Activated naive CD8-positive, alpha-beta T cell treated with anti-CD3 and anti-CD28 coated beads for 36 hours (primary cell): ENCODE measurements at regions not wholly inside any gene's neighbourhood (a gene's known extent, or its start where the extent isn't known, plus 50 kb on each side); places are given as distances from the start of the nearest gene placed in this dataset.
"Not testable (repeated sequence)": the region's sequence is repeated elsewhere in the genome, so short reads cannot be mapped to it uniquely, and the experiment has no call there.

ENCODE experiments used
- DNase-seq: peaks from one replicate; pipeline ENCODE4 v3.0.0; 2021
- H3K27ac Mint-ChIP-seq: one replicate; pipeline ENCODE4 v1.8.0; 2022; ENCODE audit warnings: mild to moderate bottlenecking, moderate library complexity, mixed read lengths
- H3K27me3 Mint-ChIP-seq: one replicate; pipeline ENCODE4 v1.8.0; 2022; ENCODE audit warnings: mild to moderate bottlenecking, mixed read lengths
- H3K36me3 Mint-ChIP-seq: one replicate; pipeline ENCODE4 v1.8.0; 2021; ENCODE audit warnings: mild to moderate bottlenecking, mixed read lengths
- H3K4me1 Mint-ChIP-seq: one replicate; pipeline ENCODE4 v1.8.0; 2021; ENCODE audit warnings: mixed read lengths
- H3K4me3 Mint-ChIP-seq: one replicate; pipeline ENCODE4 v1.8.0; 2022; ENCODE audit warnings: mild to moderate bottlenecking, moderate library complexity, mixed read lengths
- H3K9me3 Mint-ChIP-seq: one replicate; pipeline ENCODE4 v1.8.0; 2022; ENCODE audit warnings: mixed read lengths

- Mint-ChIP-seq H3K9me3 (peaks cover 1% of the 10 kb centered on the region), H3K4me1 (no peaks in the 10 kb centered on the region), H3K36me3 (no peaks in the 10 kb centered on the region), H3K27ac (no peak overlapping the region), H3K4me3 (no peak overlapping the region), H3K27me3 (no peaks in the 10 kb centered on the region)
- no peak for DNase-seq
These were observed 284.8 kb upstream of the WSB1 start for GRCh38 chr17:27009087-27009486.

- H3K9me3 Mint-ChIP-seq, H3K27me3 Mint-ChIP-seq: not testable (repeated sequence)
These were observed 283.8 kb upstream of the WSB1 start for GRCh38 chr17:27010138-27010537.

GRCh38 chr17:27030552-27030951 lies 263.4 kb upstream of the WSB1 start:
- H3K27ac Mint-ChIP-seq, H3K4me3 Mint-ChIP-seq, DNase-seq, H3K36me3 Mint-ChIP-seq, H3K27me3 Mint-ChIP-seq, H3K4me1 Mint-ChIP-seq, H3K9me3 Mint-ChIP-seq: not testable (repeated sequence)

More at GRCh38 chr17:27010138-27010537, 283.8 kb upstream of the WSB1 start:
- H3K4me1 Mint-ChIP-seq, H3K36me3 Mint-ChIP-seq, DNase-seq, H3K27ac Mint-ChIP-seq, H3K4me3 Mint-ChIP-seq: not testable (repeated sequence)

GRCh38 chr17:27038676-27039075 lies 255.2 kb upstream of the WSB1 start:
- Mint-ChIP-seq H3K36me3 (no peaks in the 10 kb centered on the region), H3K27ac (no peak overlapping the region), H3K4me3 (no peak overlapping the region), H3K27me3 (no peaks in the 10 kb centered on the region), H3K4me1 (no peaks in the 10 kb centered on the region), H3K9me3 (no peaks in the 10 kb centered on the region)
- no peak for DNase-seq

- H3K27me3 Mint-ChIP-seq, DNase-seq, H3K4me3 Mint-ChIP-seq, H3K4me1 Mint-ChIP-seq, H3K36me3 Mint-ChIP-seq, H3K27ac Mint-ChIP-seq, H3K9me3 Mint-ChIP-seq: not testable (repeated sequence)
These were observed 248.9 kb upstream of the WSB1 start for GRCh38 chr17:27045039-27045438.

- Mint-ChIP-seq H3K4me1 (peaks cover 3% of the 10 kb centered on the region), H3K9me3 (peaks cover 1% of the 10 kb centered on the region), H3K36me3 (no peaks in the 10 kb centered on the region), H3K27me3 (peaks cover 9% of the 10 kb centered on the region), H3K27ac (no peak overlapping the region), H3K4me3 (no peak overlapping the region)
- DNase-seq, result peak; percentile 3
These were observed 244.7 kb upstream of the WSB1 start for GRCh38 chr17:27049104-27049784.

- no peak overlapping the region for H3K4me3 Mint-ChIP-seq
- no peak overlapping the region for H3K27ac Mint-ChIP-seq
- DNase-seq, result no peak
- no peaks in the 10 kb centered on the region for H3K4me1 Mint-ChIP-seq
- H3K36me3 Mint-ChIP-seq, result no peaks in the 10 kb centered on the region
- H3K27me3 Mint-ChIP-seq, result peaks cover 11% of the 10 kb centered on the region
- peaks cover 2% of the 10 kb centered on the region for H3K9me3 Mint-ChIP-seq
These were observed 228.3 kb upstream of the WSB1 start for GRCh38 chr17:27065588-27065987.

GRCh38 chr17:27066315-27066714 lies 227.6 kb upstream of the WSB1 start:
- Mint-ChIP-seq H3K27me3 (peaks cover 11% of the 10 kb centered on the region), H3K27ac (no peak overlapping the region), H3K36me3 (no peaks in the 10 kb centered on the region), H3K4me1 (no peaks in the 10 kb centered on the region), H3K9me3 (peaks cover 2% of the 10 kb centered on the region), H3K4me3 (no peak overlapping the region)
- no peak for DNase-seq

- Mint-ChIP-seq H3K27me3 (no peaks in the 10 kb centered on the region), H3K4me3 (no peak overlapping the region), H3K36me3 (no peaks in the 10 kb centered on the region), H3K27ac (no peak overlapping the region), H3K4me1 (no peaks in the 10 kb centered on the region), H3K9me3 (peaks cover 2% of the 10 kb centered on the region)
- DNase-seq, result no peak
These were observed 223.9 kb upstream of the WSB1 start for GRCh38 chr17:27069842-27070508.

GRCh38 chr17:27070836-27071235 lies 223.1 kb upstream of the WSB1 start:
- no peaks in the 10 kb centered on the region for H3K4me1 Mint-ChIP-seq
- no peak overlapping the region for H3K4me3 Mint-ChIP-seq
- no peaks in the 10 kb centered on the region for H3K27me3 Mint-ChIP-seq
- no peaks in the 10 kb centered on the region for H3K36me3 Mint-ChIP-seq
- peaks cover 2% of the 10 kb centered on the region for H3K9me3 Mint-ChIP-seq
- H3K27ac Mint-ChIP-seq, result no peak overlapping the region
- DNase-seq, result no peak

- no peak for DNase-seq
- no peak overlapping the region for H3K4me3 Mint-ChIP-seq
- no peaks in the 10 kb centered on the region for H3K27me3 Mint-ChIP-seq
- H3K27ac Mint-ChIP-seq, result no peak overlapping the region
- H3K9me3 Mint-ChIP-seq, result peaks cover 2% of the 10 kb centered on the region
- no peaks in the 10 kb centered on the region for H3K4me1 Mint-ChIP-seq
- no peaks in the 10 kb centered on the region for H3K36me3 Mint-ChIP-seq
These were observed 221.0 kb upstream of the WSB1 start for GRCh38 chr17:27072885-27073284.

GRCh38 chr17:27076814-27077213 lies 217.1 kb upstream of the WSB1 start:
- no peak overlapping the region for H3K4me3 Mint-ChIP-seq
- H3K27ac Mint-ChIP-seq, result no peak overlapping the region
- H3K9me3 Mint-ChIP-seq, result no peaks in the 10 kb centered on the region
- no peak for DNase-seq
- no peaks in the 10 kb centered on the region for H3K36me3 Mint-ChIP-seq
- H3K4me1 Mint-ChIP-seq, result no peaks in the 10 kb centered on the region
- no peaks in the 10 kb centered on the region for H3K27me3 Mint-ChIP-seq

- Mint-ChIP-seq H3K27me3 (no peaks in the 10 kb centered on the region), H3K36me3 (no peaks in the 10 kb centered on the region), H3K4me3 (no peak overlapping the region), H3K4me1 (no peaks in the 10 kb centered on the region), H3K9me3 (no peaks in the 10 kb centered on the region), H3K27ac (no peak overlapping the region)
- DNase-seq, result no peak
These were observed 215.6 kb upstream of the WSB1 start for GRCh38 chr17:27078296-27078695.

GRCh38 chr17:27079660-27080059 lies 214.3 kb upstream of the WSB1 start:
- H3K4me1 Mint-ChIP-seq, result no peaks in the 10 kb centered on the region
- no peaks in the 10 kb centered on the region for H3K9me3 Mint-ChIP-seq
- H3K36me3 Mint-ChIP-seq, result no peaks in the 10 kb centered on the region
- no peaks in the 10 kb centered on the region for H3K27me3 Mint-ChIP-seq
- H3K27ac Mint-ChIP-seq, result no peak overlapping the region
- DNase-seq, result no peak
- H3K4me3 Mint-ChIP-seq, result no peak overlapping the region

- Mint-ChIP-seq H3K36me3 (no peaks in the 10 kb centered on the region), H3K4me1 (no peaks in the 10 kb centered on the region), H3K27ac (no peak overlapping the region), H3K27me3 (no peaks in the 10 kb centered on the region), H3K4me3 (no peak overlapping the region), H3K9me3 (no peaks in the 10 kb centered on the region)
- DNase-seq, result no peak
These were observed 212.8 kb upstream of the WSB1 start for GRCh38 chr17:27081002-27081638.
